ENCODE measurements at regions not wholly inside any gene's neighbourhood (a gene's known extent, or its start where the extent isn't known, plus 50 kb on each side); places are given as distances from the start of the nearest gene placed in this dataset.

- TF ChIP-seq ZNF660 (tag by site-specific recombination; IDR thresholded peaks at IDR 0.05) (no peak), ZNF555 (tag by site-specific recombination; conservative IDR thresholded peaks at IDR 0.05) (no peak), ZBTB8A (tag by site-specific recombination; IDR thresholded peaks at IDR 0.05) (no peak), ZFP37 (tag by site-specific recombination; IDR thresholded peaks at IDR 0.05) (no peak), ZNF585B (tag by site-specific recombination; IDR thresholded peaks at IDR 0.05) (no peak), GFI1B (tag by site-specific recombination; IDR thresholded peaks at IDR 0.05) (no peak), SP2 (tag by site-specific recombination; IDR thresholded peaks at IDR 0.05) (no peak), GLI4 (tag by site-specific recombination; IDR thresholded peaks at IDR 0.05) (no peak), MEIS1 (CRISPR knock-in tag; IDR thresholded peaks at IDR 0.05; ENCODE audit: borderline replicate concordance) (no peak), GLIS1 (tag by site-specific recombination; IDR thresholded peaks at IDR 0.05) (no peak)
- H3K4me3 ChIP-seq (ENCODE audit: low read depth, low read length), result no peak overlapping the region
- H3K27ac ChIP-seq (ENCODE audit: extremely low read depth, low read depth, low read length), result no peak overlapping the region
- POLR2A ChIA-PET, result no interaction called here
- H3K36me3 ChIP-seq (ENCODE audit: control insufficient read depth in 2 of 2, insufficient read depth in 1 of 2, low read length in 2 of 2), result no peaks in the 10 kb centered on the region
- H3K4me1 ChIP-seq (ENCODE audit: control insufficient read depth, insufficient read depth, low read length), result peaks cover 4% of the 10 kb centered on the region; the same call in 1 of the 2 replicates
- CTCF ChIA-PET, result no interaction called here
- H3K9me3 ChIP-seq (ENCODE audit: control insufficient read depth, insufficient read depth, low read depth, low read length), result no peaks in the 10 kb centered on the region
These were observed 77.6 kb downstream of the ALX1 start for GRCh38 chr12:85357609-85358008.

DNA sequence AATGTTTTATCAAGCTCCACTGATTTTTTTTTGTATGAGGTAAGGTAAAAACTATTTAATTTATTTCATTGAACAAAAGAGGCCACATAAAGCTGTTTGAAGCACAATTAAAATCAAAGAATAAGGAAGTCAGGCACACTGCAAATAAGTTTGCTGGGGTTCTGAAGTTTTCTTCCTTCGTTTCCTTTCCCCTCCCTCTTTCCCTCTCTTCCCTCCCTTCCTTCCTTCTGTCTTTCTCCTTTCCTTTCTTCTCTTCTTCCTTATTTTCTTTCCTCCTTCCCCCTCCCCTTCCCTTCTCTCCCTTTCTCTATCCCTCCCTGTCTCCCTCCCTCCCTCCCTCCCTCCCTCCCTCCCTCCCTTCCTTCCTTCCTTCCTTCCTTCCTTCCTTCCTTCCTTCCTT is 78.7 kb downstream of the ALX1 start:
- POLR2A ChIA-PET, result no interaction called here

DNA sequence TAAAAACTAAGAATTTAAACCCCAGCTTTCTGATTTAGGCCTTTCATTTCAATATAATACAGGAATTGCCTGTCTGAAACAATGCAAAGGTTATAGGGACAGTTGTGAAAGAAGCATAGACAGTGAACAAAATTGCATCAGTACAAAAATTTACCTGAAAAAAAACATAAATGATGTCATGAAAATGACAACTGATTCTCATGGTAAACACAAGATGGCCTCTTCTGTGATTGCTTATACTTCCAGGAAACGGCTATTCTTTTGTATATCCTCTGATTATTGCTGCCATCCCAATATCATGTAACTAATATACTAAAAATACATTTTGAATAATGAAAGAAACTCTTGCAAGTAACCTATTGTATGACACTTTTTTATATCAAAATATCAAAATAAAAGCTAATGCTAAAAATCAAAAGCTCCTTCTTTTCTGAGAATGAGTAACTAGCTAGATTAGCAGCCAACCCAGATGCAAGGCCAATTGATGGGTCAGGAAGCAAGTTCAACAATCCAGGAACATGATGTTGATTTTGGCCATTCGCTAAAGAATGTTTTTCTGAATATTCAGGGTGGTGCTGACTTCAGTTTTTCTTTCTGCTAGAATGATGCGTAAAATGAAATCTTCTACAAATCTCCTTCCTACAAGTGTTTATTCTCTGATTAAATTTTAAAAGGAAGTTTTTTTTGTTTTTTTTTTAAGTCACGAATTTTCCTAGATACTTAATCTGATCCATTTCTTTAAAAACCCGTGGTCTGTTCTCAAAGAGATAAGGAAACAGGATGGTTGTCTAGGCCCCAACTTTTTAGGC is 83.6 kb downstream of the ALX1 start:
- H3K9me3 ChIP-seq (ENCODE audit: control insufficient read depth, insufficient read depth, low read depth, low read length), result no peaks in the 10 kb centered on the region
- H3K36me3 ChIP-seq (ENCODE audit: control insufficient read depth in 2 of 2, insufficient read depth in 1 of 2, low read length in 2 of 2), result no peaks in the 10 kb centered on the region
- peak; percentile 50; the same call in 1 of the 2 replicates for TF ChIP-seq ATF2 (tag by site-specific recombination; IDR thresholded peaks at IDR 0.05; ENCODE audit: low read depth)
- TF ChIP-seq, protein P1, sequence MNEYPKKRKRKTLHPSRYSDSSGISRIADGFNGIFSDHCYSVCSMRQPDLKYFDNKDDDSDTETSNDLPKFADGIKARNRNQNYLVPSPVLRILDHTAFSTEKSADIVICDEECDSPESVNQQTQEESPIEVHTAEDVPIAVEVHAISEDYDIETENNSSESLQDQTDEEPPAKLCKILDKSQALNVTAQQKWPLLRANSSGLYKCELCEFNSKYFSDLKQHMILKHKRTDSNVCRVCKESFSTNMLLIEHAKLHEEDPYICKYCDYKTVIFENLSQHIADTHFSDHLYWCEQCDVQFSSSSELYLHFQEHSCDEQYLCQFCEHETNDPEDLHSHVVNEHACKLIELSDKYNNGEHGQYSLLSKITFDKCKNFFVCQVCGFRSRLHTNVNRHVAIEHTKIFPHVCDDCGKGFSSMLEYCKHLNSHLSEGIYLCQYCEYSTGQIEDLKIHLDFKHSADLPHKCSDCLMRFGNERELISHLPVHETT (tag by site-specific recombination; IDR thresholded peaks at IDR 0.05), result no peak
- no peak overlapping the region for H3K4me3 ChIP-seq (ENCODE audit: low read depth, low read length)
- no peak overlapping the region for H3K27ac ChIP-seq (ENCODE audit: extremely low read depth, low read depth, low read length)
- ChIA-PET POLR2A (no interaction called here), CTCF (no interaction called here)
- H3K4me1 ChIP-seq (ENCODE audit: control insufficient read depth, insufficient read depth, low read length), result no peaks in the 10 kb centered on the region

More for the DNA sequence above, 78.7 kb downstream of the ALX1 start:
- TF ChIP-seq ZNF366 (tag by site-specific recombination; conservative IDR thresholded peaks at IDR 0.05) (peak; percentile 58; the same call in 1 of the 2 replicates), ZBTB48 (tag by site-specific recombination; IDR thresholded peaks at IDR 0.05) (no peak)
- H3K36me3 ChIP-seq (ENCODE audit: control insufficient read depth in 2 of 2, insufficient read depth in 1 of 2, low read length in 2 of 2), result no peaks in the 10 kb centered on the region
- H3K9me3 ChIP-seq (ENCODE audit: control insufficient read depth, insufficient read depth, low read depth, low read length), result no peaks in the 10 kb centered on the region
- CTCF ChIA-PET, result no interaction called here
- H3K4me3 ChIP-seq (ENCODE audit: low read depth, low read length), result no peak overlapping the region
- peaks cover 4% of the 10 kb centered on the region; the same call in 1 of the 2 replicates for H3K4me1 ChIP-seq (ENCODE audit: control insufficient read depth, insufficient read depth, low read length)
- no peak overlapping the region for H3K27ac ChIP-seq (ENCODE audit: extremely low read depth, low read depth, low read length)

DNA sequence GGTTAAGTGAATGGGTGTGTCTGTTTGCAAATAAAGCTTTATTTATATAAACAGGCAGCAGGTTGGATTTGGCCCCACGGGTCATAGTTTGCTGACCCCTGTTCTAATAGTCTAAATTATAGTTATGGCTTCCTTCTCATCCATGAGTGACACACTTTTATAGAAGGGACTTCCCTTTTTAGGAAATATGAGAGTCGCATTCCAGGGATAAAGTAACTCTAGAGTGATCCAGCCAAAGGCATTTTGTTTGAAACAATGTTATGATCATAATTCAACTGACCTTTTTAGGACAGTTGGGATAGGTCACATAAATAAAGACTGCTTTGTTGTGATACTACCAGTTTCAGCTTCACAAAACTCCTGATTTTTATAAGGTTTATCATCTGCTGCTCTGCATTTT is 87.9 kb downstream of the ALX1 start:
- Histone ChIP-seq H3K9me3 (ENCODE audit: control insufficient read depth, insufficient read depth, low read depth, low read length) (no peaks in the 10 kb centered on the region), H3K4me1 (ENCODE audit: control insufficient read depth, insufficient read depth, low read length) (no peaks in the 10 kb centered on the region), H3K4me3 (ENCODE audit: low read depth, low read length) (no peak overlapping the region), H3K36me3 (ENCODE audit: control insufficient read depth in 2 of 2, insufficient read depth in 1 of 2, low read length in 2 of 2) (no peaks in the 10 kb centered on the region), H3K27ac (ENCODE audit: extremely low read depth, low read depth, low read length) (no peak overlapping the region)
- ChIA-PET POLR2A (no interaction called here), CTCF (interaction anchor here (0.6 kb wide), 1 partner anchor 338 kb away, joined by 4 read pairs; no protein-coding TSS in a partner anchor)
- no peak for TF ChIP-seq TCF7L2 (IDR thresholded peaks at IDR 0.05; ENCODE audit: borderline replicate concordance, low read depth, low read length)
- peak; percentile 42; the same call in 1 of the 2 replicates for TF ChIP-seq KLF10 (tag by site-specific recombination; IDR thresholded peaks at IDR 0.05)

Data from HEK293 (cell line).